Body of pancreas (tissue), 4 donors: ENCODE measurements at regions not wholly inside any gene's neighbourhood (a gene's known extent, or its start where the extent isn't known, plus 50 kb on each side); places are given as distances from the start of the nearest gene placed in this dataset.
A peak's percentile ranks its signal among the peaks of the same experiment; 100 is the strongest.
"Not testable (repeated sequence)": the region's sequence is repeated elsewhere in the genome, so short reads cannot be mapped to it uniquely, and the experiment has no call there.

Source experiments
- ATAC-seq: fragments of 150-250 bp; one replicate; pipeline ENCODE4 v1.9.1; 2016
- DNase-seq, 4 donors: peaks; one replicate each; pipeline ENCODE4 v3.0.0-alpha.2; 2019
- H3K27ac ChIP-seq, 4 donors: fragments of 200-600 bp; sonication (generic); 1 replicate in 3 of 4; 2 replicates in 1 of 4; pipeline versions ENCODE4 v1.5.1 to v1.6.1; 2016 to 2019; ENCODE audit warnings: mild to moderate bottlenecking in 1 of 4, mixed read lengths in 1 of 4, moderate library complexity in 1 of 4
- H3K27me3 ChIP-seq, 2 donors: fragments of 200-600 bp; sonication (generic); one replicate each; pipeline ENCODE4 v1.6.0; 2016; ENCODE audit warnings: mild to moderate bottlenecking in 1 of 2
- H3K36me3 ChIP-seq, 2 donors: fragments of 200-600 bp; sonication (generic); replicated peaks in 1 of 2; 2 replicates each; pipeline ENCODE4 v1.5.1; 2016; ENCODE audit warnings: low read depth in 2 of 2; ENCODE audit not compliant: insufficient read depth in 1 of 2
- H3K4me1 ChIP-seq: fragments of 200-600 bp; sonication (generic); one replicate; pipeline ENCODE4 v1.6.0; 2016
- H3K4me3 ChIP-seq, 2 donors: fragments of 200-600 bp; sonication (generic); 1 replicate in 1 of 2; 2 replicates in 1 of 2; pipeline ENCODE4 v1.5.1; 2016 to 2019
- H3K9me3 ChIP-seq, 3 donors: fragments of 200-600 bp; sonication (generic); 1 replicate in 2 of 3; 2 replicates in 1 of 3; pipeline ENCODE4 v1.5.1; 2016
- WGBS, 2 donors: methylation state at CpG; one replicate each; pipeline ENCODE4 v1.1.5; 2017; 5-methylcytosine and 5-hydroxymethylcytosine counted together
- intact Hi-C: fragments of 100-400 bp; cut with DNase I; formaldehyde crosslinking; loops from one replicate; pipeline ENCODE4 v1.15.1; 2023

- H3K27me3 ChIP-seq, H3K36me3 ChIP-seq, H3K4me1 ChIP-seq, H3K27ac ChIP-seq, ATAC-seq, intact Hi-C loops, H3K9me3 ChIP-seq, H3K4me3 ChIP-seq: not testable (repeated sequence)
- WGBS, 2 donors: no CpG with 5 or more reads among the region's 42 CpGs
- DNase-seq: peak in 1 of 4 donors; percentile 28
Measured at GRCh38 chr5:70585996-70586395, 170.8 kb downstream of the GTF2H2C_2 start.
